Gastrocnemius medialis (tissue), 4 donors: ENCODE measurements at regions not wholly inside any gene's neighbourhood (a gene's known extent, or its start where the extent isn't known, plus 50 kb on each side); places are given as distances from the start of the nearest gene placed in this dataset.

ENCODE experiments used
- CTCF ChIP-seq, 5 experiments: fragments of 450-650 bp in 3 of 5; fragments of 200-600 bp in 2 of 5; sonication (generic) in 2 of 5; IDR thresholded peaks in 4 of 5; conservative IDR thresholded peaks in 1 of 5; 1 replicate in 4 of 5; 2 replicates in 1 of 5; pipeline ENCODE4 v1.5.1; 2016 to 2019; ENCODE audit warnings: antibody characterized with exemption in 5 of 5, mild to moderate bottlenecking in 3 of 5, moderate library complexity in 3 of 5
- POLR2A ChIP-seq, 2 donors: fragments of 450-650 bp; IDR thresholded peaks; one replicate each; pipeline ENCODE4 v1.6.1; 2017; ENCODE audit warnings: antibody characterized with exemption in 2 of 2, mild to moderate bottlenecking in 2 of 2, moderate library complexity in 2 of 2

- TF ChIP-seq POLR2A (IDR thresholded peaks at IDR 0.05) (no peak), CTCF (IDR thresholded peaks at IDR 0.05 in 4 of 5, conservative IDR thresholded peaks at IDR 0.05 in 1 of 5) (no peak)
These were observed 509.6 kb downstream of the MRPL39 start for GRCh38 chr21:25097648-25098047.
